NCI-H526 treated with DMSO at 0.1 percent for 48 hours (cell line): ENCODE measurements at regions not wholly inside any gene's neighbourhood (a gene's known extent, or its start where the extent isn't known, plus 50 kb on each side); places are given as distances from the start of the nearest gene placed in this dataset.

ENCODE experiments used
- DNase-seq: peaks from one replicate; lab custom pipeline; 2025; lab: John Stamatoyannopoulos, UW

- DNase-seq: no peak
Observed at GRCh38 chr5:128591598-128592455, 53.8 kb upstream of the FBN2 start.

GRCh38 chr5:128596071-128596470 lies 58.0 kb upstream of the FBN2 start:
- no peak for DNase-seq

- no peak for DNase-seq
Observed at GRCh38 chr5:128597156-128597555, 59.1 kb upstream of the FBN2 start.

- no peak for DNase-seq
Observed at GRCh38 chr5:128613128-128613527, 75.1 kb upstream of the FBN2 start.

- no peak for DNase-seq
Observed at GRCh38 chr5:128613766-128614165, 75.7 kb upstream of the FBN2 start.

GRCh38 chr5:128615578-128615977 lies 77.5 kb upstream of the FBN2 start:
- no peak for DNase-seq

- DNase-seq: no peak
Observed at GRCh38 chr5:128626536-128627090, 88.6 kb upstream of the FBN2 start.

- DNase-seq: no peak
Observed at GRCh38 chr5:128627939-128628338, 89.9 kb upstream of the FBN2 start.

GRCh38 chr5:128629157-128629556 lies 91.1 kb upstream of the FBN2 start:
- DNase-seq: no peak

- no peak for DNase-seq
Observed at GRCh38 chr5:128630121-128630520, 92.1 kb upstream of the FBN2 start.

GRCh38 chr5:128631771-128632170 lies 93.7 kb upstream of the FBN2 start:
- no peak for DNase-seq

GRCh38 chr5:128632264-128632663 lies 94.2 kb upstream of the FBN2 start:
- no peak for DNase-seq

- no peak for DNase-seq
Observed at GRCh38 chr5:128633901-128634300, 95.9 kb upstream of the FBN2 start.

- DNase-seq: no peak
Observed at GRCh38 chr5:128635379-128635778, 97.3 kb upstream of the FBN2 start.

GRCh38 chr5:128636361-128636760 lies 98.3 kb upstream of the FBN2 start:
- DNase-seq: no peak

GRCh38 chr5:128637031-128637430 lies 99.0 kb upstream of the FBN2 start:
- DNase-seq: no peak

- no peak for DNase-seq
Observed at GRCh38 chr5:128641861-128642260, 103.8 kb upstream of the FBN2 start.

- no peak for DNase-seq
Observed at GRCh38 chr5:128644863-128645262, 106.8 kb upstream of the FBN2 start.

- no peak for DNase-seq
Observed at GRCh38 chr5:128645581-128645980, 107.5 kb upstream of the FBN2 start.

GRCh38 chr5:128646176-128646575 lies 108.1 kb upstream of the FBN2 start:
- DNase-seq: no peak

- no peak for DNase-seq
Observed at GRCh38 chr5:128649192-128649591, 111.1 kb upstream of the FBN2 start.

- DNase-seq: no peak
Observed at GRCh38 chr5:128662997-128663396, 125.0 kb upstream of the FBN2 start.

GRCh38 chr5:128665747-128666355 lies 127.8 kb upstream of the FBN2 start:
- DNase-seq: no peak
